Right renal pelvis (tissue), 4 donors: ENCODE measurements at regions not wholly inside any gene's neighbourhood (a gene's known extent, or its start where the extent isn't known, plus 50 kb on each side); places are given as distances from the start of the nearest gene placed in this dataset.

Experiments used
- DNase-seq, 4 donors: peaks; one replicate each; pipeline ENCODE4 v3.0.0-alpha.2; 2013; ENCODE audit warnings: low read depth in 4 of 4, low spot score in 3 of 4, missing footprints in 1 of 4

- no peak for DNase-seq
Observed at GRCh38 chr14:29205658-29206057, 439.1 kb downstream of the FOXG1 start.

GRCh38 chr14:29215853-29216252 lies 449.3 kb downstream of the FOXG1 start:
- DNase-seq, result no peak

GRCh38 chr14:29216268-29217232 lies 450.0 kb downstream of the FOXG1 start:
- DNase-seq, result no peak

GRCh38 chr14:29217813-29218450 lies 451.3 kb downstream of the FOXG1 start:
- no peak for DNase-seq

- DNase-seq, result no peak
Observed at GRCh38 chr14:29220072-29220471, 453.5 kb downstream of the FOXG1 start.

GRCh38 chr14:29220566-29220965 lies 454.0 kb downstream of the FOXG1 start:
- DNase-seq, result no peak

GRCh38 chr14:29222006-29222405 lies 455.4 kb downstream of the FOXG1 start:
- no peak for DNase-seq

GRCh38 chr14:29222671-29223268 lies 456.2 kb downstream of the FOXG1 start:
- DNase-seq, result peak in 2 of 4 donors; percentile 0 to 7

- DNase-seq, result no peak
Observed at GRCh38 chr14:29223947-29224346, 457.4 kb downstream of the FOXG1 start.

- DNase-seq, result no peak
Observed at GRCh38 chr14:29227631-29228030, 461.0 kb downstream of the FOXG1 start.

GRCh38 chr14:29232153-29232552 lies 465.6 kb downstream of the FOXG1 start:
- DNase-seq, result no peak

- DNase-seq, result no peak
Observed at GRCh38 chr14:29232711-29233110, 466.1 kb downstream of the FOXG1 start.

GRCh38 chr14:29233188-29233587 lies 466.6 kb downstream of the FOXG1 start:
- no peak for DNase-seq

GRCh38 chr14:29235991-29236390 lies 469.4 kb downstream of the FOXG1 start:
- DNase-seq, result no peak

- no peak for DNase-seq
Observed at GRCh38 chr14:29236401-29236800, 469.8 kb downstream of the FOXG1 start.

GRCh38 chr14:29236848-29237247 lies 470.3 kb downstream of the FOXG1 start:
- DNase-seq, result no peak

GRCh38 chr14:29240066-29240465 lies 473.5 kb downstream of the FOXG1 start:
- no peak for DNase-seq

- DNase-seq, result no peak
Observed at GRCh38 chr14:29242755-29243754, 476.5 kb downstream of the FOXG1 start.

- DNase-seq, result no peak
Observed at GRCh38 chr14:29255692-29256091, 489.1 kb downstream of the FOXG1 start.

- no peak for DNase-seq
Observed at GRCh38 chr14:29262979-29263378, 496.4 kb downstream of the FOXG1 start.
